ENCODE measurements at regions not wholly inside any gene's neighbourhood (a gene's known extent, or its start where the extent isn't known, plus 50 kb on each side); places are given as distances from the start of the nearest gene placed in this dataset.

- Histone ChIP-seq H3K79me2 (ENCODE audit: insufficient read depth, low read length) (no peaks in the 10 kb centered on the region), H3K4me2 (ENCODE audit: low read depth, low read length, poor library complexity, severe bottlenecking) (no peak overlapping the region), H3K9ac (ENCODE audit: low read depth, low read length, poor library complexity, severe bottlenecking) (no peak overlapping the region), H3K4me3 (ENCODE audit: low read length, poor library complexity, severe bottlenecking) (no peak overlapping the region), H3K9me3 (ENCODE audit: insufficient read depth, low read depth, low read length) (peaks cover 5% of the 10 kb centered on the region; the same call in 1 of the 2 replicates), H3K27me3 (ENCODE audit: insufficient read depth, low read length, poor library complexity, severe bottlenecking) (no peaks in the 10 kb centered on the region), H3K36me3 (ENCODE audit: insufficient read depth, low read length) (no peaks in the 10 kb centered on the region), H3K4me1 (ENCODE audit: insufficient read depth, low read length, poor library complexity, severe bottlenecking) (no peaks in the 10 kb centered on the region), H4K20me1 (ENCODE audit: insufficient read depth, low read length, poor library complexity, severe bottlenecking) (no peaks in the 10 kb centered on the region), H3K9me2 (replicated peaks; ENCODE audit: low read depth, low read length) (no peaks in the 10 kb centered on the region), H2AFZ (ENCODE audit: low read length) (no peak overlapping the region), H3F3A (ENCODE audit: low read depth) (no peaks in the 10 kb centered on the region)
- TF ChIP-seq EZH2phosphoT487 (IDR thresholded peaks at IDR 0.05; ENCODE audit: borderline replicate concordance), result no peak
- TF ChIP-seq CTCF (conservative IDR thresholded peaks at IDR 0.05; ENCODE audit: low read length), result no peak
These were observed 98.6 kb upstream of the F3 start for GRCh38 chr1:94640125-94640524.

GRCh38 chr1:94637121-94637520, 95.6 kb upstream of the F3 start:
- Histone ChIP-seq H3K4me1 (ENCODE audit: insufficient read depth, low read length, poor library complexity, severe bottlenecking) (no peaks in the 10 kb centered on the region), H3K9me2 (replicated peaks; ENCODE audit: low read depth, low read length) (no peaks in the 10 kb centered on the region), H3K9me3 (ENCODE audit: insufficient read depth, low read depth, low read length) (peaks cover 5% of the 10 kb centered on the region; the same call in 1 of the 2 replicates), H3K9ac (ENCODE audit: low read depth, low read length, poor library complexity, severe bottlenecking) (no peak overlapping the region), H3K4me3 (ENCODE audit: low read length, poor library complexity, severe bottlenecking) (no peak overlapping the region), H3K79me2 (ENCODE audit: insufficient read depth, low read length) (no peaks in the 10 kb centered on the region), H3F3A (ENCODE audit: low read depth) (no peaks in the 10 kb centered on the region), H2AFZ (ENCODE audit: low read length) (no peak overlapping the region), H4K20me1 (ENCODE audit: insufficient read depth, low read length, poor library complexity, severe bottlenecking) (no peaks in the 10 kb centered on the region), H3K27me3 (ENCODE audit: insufficient read depth, low read length, poor library complexity, severe bottlenecking) (no peaks in the 10 kb centered on the region), H3K4me2 (ENCODE audit: low read depth, low read length, poor library complexity, severe bottlenecking) (no peak overlapping the region), H3K36me3 (ENCODE audit: insufficient read depth, low read length) (no peaks in the 10 kb centered on the region)
- no peak for TF ChIP-seq CTCF (conservative IDR thresholded peaks at IDR 0.05; ENCODE audit: low read length)

GRCh38 chr1:94636624-94637023, 95.1 kb upstream of the F3 start:
- Histone ChIP-seq H3K9me3 (ENCODE audit: insufficient read depth, low read depth, low read length) (peaks cover 5% of the 10 kb centered on the region; the same call in 1 of the 2 replicates), H3K4me3 (ENCODE audit: low read length, poor library complexity, severe bottlenecking) (no peak overlapping the region), H3K4me1 (ENCODE audit: insufficient read depth, low read length, poor library complexity, severe bottlenecking) (no peaks in the 10 kb centered on the region), H3K27me3 (ENCODE audit: insufficient read depth, low read length, poor library complexity, severe bottlenecking) (no peaks in the 10 kb centered on the region), H3K4me2 (ENCODE audit: low read depth, low read length, poor library complexity, severe bottlenecking) (no peak overlapping the region), H3F3A (ENCODE audit: low read depth) (no peaks in the 10 kb centered on the region), H3K36me3 (ENCODE audit: insufficient read depth, low read length) (no peaks in the 10 kb centered on the region), H3K79me2 (ENCODE audit: insufficient read depth, low read length) (no peaks in the 10 kb centered on the region), H4K20me1 (ENCODE audit: insufficient read depth, low read length, poor library complexity, severe bottlenecking) (no peaks in the 10 kb centered on the region), H2AFZ (ENCODE audit: low read length) (no peak overlapping the region), H3K9ac (ENCODE audit: low read depth, low read length, poor library complexity, severe bottlenecking) (no peak overlapping the region), H3K9me2 (replicated peaks; ENCODE audit: low read depth, low read length) (no peaks in the 10 kb centered on the region)
- TF ChIP-seq EZH2phosphoT487 (IDR thresholded peaks at IDR 0.05; ENCODE audit: borderline replicate concordance), result no peak
- TF ChIP-seq CTCF (conservative IDR thresholded peaks at IDR 0.05; ENCODE audit: low read length), result no peak
